Urothelium cell line (cell line): ENCODE measurements at regions not wholly inside any gene's neighbourhood (a gene's known extent, or its start where the extent isn't known, plus 50 kb on each side); places are given as distances from the start of the nearest gene placed in this dataset.
"Not testable (repeated sequence)": the region's sequence is repeated elsewhere in the genome, so short reads cannot be mapped to it uniquely, and the experiment has no call there.

Experiments used
- DNase-seq: peaks from one replicate; pipeline ENCODE4 v3.0.0; 2011; ENCODE audit warnings: low spot score, mixed read lengths
- FAIRE-seq: peaks from 2 replicates; lab custom pipeline; 2011; peaks lifted over from hg19 to GRCh38; lab: Jason Lieb, UNC

GRCh38 chr5:3091040-3091774 lies 339.7 kb upstream of the IRX2 start:
- FAIRE-seq (no peak), DNase-seq (no peak)

GRCh38 chr5:3090305-3090704 lies 338.8 kb upstream of the IRX2 start:
- not testable (repeated sequence) for FAIRE-seq, DNase-seq

- DNase-seq (no peak), FAIRE-seq (no peak)
Measured at GRCh38 chr5:3080366-3080765, 328.9 kb upstream of the IRX2 start.

- FAIRE-seq (no peak), DNase-seq (no peak)
Measured at GRCh38 chr5:3077684-3078083, 326.2 kb upstream of the IRX2 start.

- DNase-seq = no peak
- FAIRE-seq = no peak
Measured at GRCh38 chr5:3075309-3075708, 323.8 kb upstream of the IRX2 start.

GRCh38 chr5:3068401-3068800 lies 316.9 kb upstream of the IRX2 start:
- peak; percentile 65 for FAIRE-seq
- no peak for DNase-seq

- FAIRE-seq = no peak
- no peak for DNase-seq
Measured at GRCh38 chr5:3060283-3060682, 308.8 kb upstream of the IRX2 start.

- no peak for FAIRE-seq
- DNase-seq = no peak
Measured at GRCh38 chr5:3059488-3059887, 308.0 kb upstream of the IRX2 start.

GRCh38 chr5:3058942-3059341 lies 307.5 kb upstream of the IRX2 start:
- FAIRE-seq = no peak
- no peak for DNase-seq

GRCh38 chr5:3056866-3057265 lies 305.4 kb upstream of the IRX2 start:
- FAIRE-seq (no peak), DNase-seq (peak; percentile 20)

- DNase-seq (no peak), FAIRE-seq (no peak)
Measured at GRCh38 chr5:3051400-3051799, 299.9 kb upstream of the IRX2 start.

- FAIRE-seq (no peak), DNase-seq (no peak)
Measured at GRCh38 chr5:3050863-3051262, 299.4 kb upstream of the IRX2 start.

- DNase-seq (no peak), FAIRE-seq (no peak)
Measured at GRCh38 chr5:3049261-3049660, 297.8 kb upstream of the IRX2 start.

GRCh38 chr5:3047212-3047774 lies 295.8 kb upstream of the IRX2 start:
- no peak for DNase-seq
- FAIRE-seq = no peak

- DNase-seq = no peak
- FAIRE-seq = no peak
Measured at GRCh38 chr5:3043600-3043999, 292.1 kb upstream of the IRX2 start.

- FAIRE-seq = no peak
- no peak for DNase-seq
Measured at GRCh38 chr5:3041001-3041400, 289.5 kb upstream of the IRX2 start.

- DNase-seq = no peak
- peak; percentile 61 for FAIRE-seq
Measured at GRCh38 chr5:3036041-3036788, 284.7 kb upstream of the IRX2 start.

- no peak for FAIRE-seq
- DNase-seq = no peak
Measured at GRCh38 chr5:3035452-3035851, 284.0 kb upstream of the IRX2 start.

- no peak for FAIRE-seq
- DNase-seq = no peak
Measured at GRCh38 chr5:3034881-3035280, 283.4 kb upstream of the IRX2 start.

- DNase-seq (no peak), FAIRE-seq (no peak)
Measured at GRCh38 chr5:3034449-3034848, 283.0 kb upstream of the IRX2 start.

- FAIRE-seq (no peak), DNase-seq (no peak)
Measured at GRCh38 chr5:3033033-3033755, 281.7 kb upstream of the IRX2 start.
